GM18498 (cell line): ENCODE measurements at regions not wholly inside any gene's neighbourhood (a gene's known extent, or its start where the extent isn't known, plus 50 kb on each side); places are given as distances from the start of the nearest gene placed in this dataset.
"Not testable (repeated sequence)": the region's sequence is repeated elsewhere in the genome, so short reads cannot be mapped to it uniquely, and the experiment has no call there.

Source experiments
- ATAC-seq: cut with Tn5 transposase; IDR thresholded peaks from one replicate; pipeline ENCODE4 v1.9.1; 2021; ENCODE audit warnings: mild to moderate bottlenecking, moderate library complexity; ENCODE audit not compliant: unreplicated experiment

DNA sequence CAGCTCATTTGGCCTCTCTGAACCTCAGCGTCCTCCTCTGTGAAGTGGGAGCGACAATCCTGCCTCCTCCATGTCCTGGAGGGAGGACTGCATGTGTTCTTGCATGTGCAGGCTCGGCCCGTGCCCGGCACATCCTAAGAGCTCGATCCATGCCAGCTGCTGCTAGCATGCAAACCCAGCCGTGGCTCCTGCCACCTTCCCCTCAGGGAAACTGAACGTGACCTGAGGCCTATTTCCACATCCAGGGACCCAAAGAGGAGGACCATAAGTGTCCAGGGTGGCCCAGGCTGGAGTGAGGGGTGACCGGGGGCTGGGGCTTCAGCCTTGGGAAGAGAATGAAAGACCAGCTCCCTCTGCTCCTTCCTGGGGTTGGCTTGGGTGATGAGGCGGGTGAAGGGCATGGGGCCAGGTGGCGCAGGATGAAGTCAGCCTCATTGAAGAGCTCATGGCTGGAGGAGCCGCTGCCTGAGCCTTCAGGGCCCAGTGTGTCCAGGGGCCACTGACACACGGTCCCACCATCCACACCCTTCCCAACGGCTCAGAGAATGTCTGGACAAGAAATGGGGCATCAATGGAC lies 115.7 kb upstream of the AKAP13 start:
- not testable (repeated sequence) for ATAC-seq

DNA sequence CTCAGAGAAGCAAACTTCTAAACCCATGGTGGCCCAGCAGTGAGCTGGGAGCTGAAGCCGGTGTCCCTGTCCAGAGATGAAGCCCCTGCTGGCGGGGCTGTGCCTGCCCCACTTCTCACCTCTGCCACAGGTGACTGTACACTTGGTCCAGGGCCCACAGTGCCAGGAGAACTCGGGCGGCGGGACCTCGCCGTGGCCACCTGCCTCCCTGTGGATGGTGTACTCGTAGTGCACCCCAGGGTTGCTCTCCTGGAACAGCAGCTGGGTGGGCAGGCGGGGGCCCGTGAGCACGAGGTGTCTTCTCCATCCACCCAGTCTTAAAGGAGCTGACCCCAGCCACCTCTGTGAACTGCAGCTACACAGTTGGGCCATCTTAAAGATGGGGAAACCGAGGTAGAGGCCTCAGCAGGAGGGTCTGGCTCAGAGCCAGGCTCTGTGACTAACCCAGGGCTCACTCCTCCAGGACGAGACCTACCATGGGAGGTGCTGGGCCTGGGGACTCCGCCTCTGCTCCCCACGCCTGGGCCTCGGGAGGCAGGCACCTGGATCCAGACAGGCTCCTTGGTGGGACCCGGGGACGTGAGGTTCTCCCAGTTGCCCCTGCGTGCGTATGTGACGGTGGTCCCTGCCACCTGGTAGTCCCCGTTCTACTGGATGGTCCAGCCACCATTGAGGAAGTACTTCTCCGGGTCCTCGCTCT lies 113.1 kb upstream of the AKAP13 start:
- not testable (repeated sequence) for ATAC-seq

DNA sequence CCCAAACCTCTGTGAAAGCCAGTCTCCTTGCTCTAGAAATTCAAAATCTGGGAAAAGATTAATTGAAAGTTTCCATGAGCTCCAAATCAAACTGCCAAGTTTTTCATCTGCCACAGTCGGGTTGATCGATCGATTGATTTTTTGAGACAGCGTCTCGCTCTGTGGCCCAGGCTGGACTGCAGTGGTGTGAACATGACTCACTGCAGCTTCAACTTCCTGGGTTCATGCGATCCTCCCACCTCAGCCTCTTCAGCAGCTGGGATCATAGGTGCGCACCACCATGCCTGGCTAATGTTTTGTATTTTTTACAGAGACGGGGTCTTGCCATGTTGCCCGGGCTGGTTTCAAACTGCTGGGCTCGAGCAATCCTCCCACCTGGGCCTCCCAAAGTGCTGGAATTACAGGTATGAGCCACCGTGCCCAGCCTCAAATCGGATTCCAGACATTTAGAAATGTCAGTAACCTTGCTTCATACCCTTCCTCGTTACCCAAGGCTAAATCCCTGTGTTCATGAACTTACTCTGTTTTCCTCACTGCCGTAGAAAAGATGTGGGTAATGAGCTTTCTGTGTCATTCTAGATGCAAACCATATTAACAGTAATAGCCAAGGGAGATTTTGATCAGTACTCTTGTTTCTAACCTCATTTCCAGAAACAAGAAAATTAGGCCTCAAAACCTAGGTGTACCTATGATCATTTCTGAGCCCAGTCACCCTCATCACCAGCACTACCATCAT lies 105.9 kb upstream of the AKAP13 start:
- no peak for ATAC-seq

DNA sequence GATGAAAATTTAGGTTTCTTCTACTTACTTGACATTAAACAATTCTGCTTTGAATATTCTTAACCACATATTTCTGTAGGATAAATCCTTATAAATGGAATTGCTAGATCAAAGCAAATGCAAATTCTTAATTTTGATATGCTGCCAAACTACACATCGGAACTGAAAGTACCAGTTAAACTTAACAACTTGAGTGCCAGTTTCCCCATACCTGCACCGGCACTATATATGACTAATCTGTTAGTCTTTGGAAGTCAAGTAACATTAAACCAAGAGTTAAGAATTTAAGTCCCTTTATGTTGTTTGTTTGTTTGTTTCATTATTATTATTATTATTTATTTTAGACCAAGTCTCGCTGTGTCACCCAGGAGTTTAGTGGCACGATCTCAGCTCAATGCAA lies 103.9 kb upstream of the AKAP13 start:
- ATAC-seq = no peak

DNA sequence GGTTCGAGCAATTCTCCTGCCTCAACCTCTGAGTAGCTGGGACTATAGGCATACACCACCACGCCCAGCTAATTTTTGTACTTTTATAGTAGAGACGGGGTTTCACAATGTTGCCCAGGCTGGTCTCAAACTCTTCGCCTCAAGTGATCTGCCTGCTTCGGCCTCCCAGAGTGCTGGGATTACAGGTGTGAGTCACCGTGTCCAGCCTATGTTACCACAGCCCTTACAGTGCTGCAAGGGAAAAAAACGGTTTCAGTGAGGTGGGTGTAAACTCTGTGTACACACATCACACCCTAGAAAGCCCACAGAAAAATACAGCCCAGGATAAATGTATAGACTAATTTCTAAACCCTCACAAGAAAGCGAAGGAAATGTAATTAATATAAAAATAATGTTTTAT lies 103.5 kb upstream of the AKAP13 start:
- no peak for ATAC-seq

DNA sequence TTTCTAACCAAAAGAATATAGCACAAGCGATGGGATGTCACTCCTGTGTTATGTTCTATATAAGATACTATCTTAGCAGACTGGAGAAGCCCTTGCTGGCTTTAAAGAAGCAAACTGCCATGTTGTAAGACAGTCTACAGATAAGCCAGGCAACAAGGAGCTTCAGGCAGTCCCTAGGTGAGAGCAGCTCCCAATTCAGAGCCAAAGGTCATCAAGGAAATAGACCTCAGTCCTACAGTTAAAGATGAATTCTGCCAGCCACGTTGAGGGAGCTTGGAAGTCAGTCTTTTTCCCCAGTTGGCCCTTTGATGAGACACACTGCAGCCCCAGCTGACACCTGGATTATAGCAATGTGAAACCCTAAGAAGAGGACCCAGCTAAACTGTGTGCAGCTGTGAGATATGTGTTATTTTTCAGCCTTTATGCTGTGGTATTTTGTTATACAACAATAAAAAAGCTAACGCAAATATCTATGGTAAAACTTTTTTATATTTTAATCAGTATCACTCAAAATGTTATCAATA lies 102.5 kb upstream of the AKAP13 start:
- ATAC-seq = no peak

DNA sequence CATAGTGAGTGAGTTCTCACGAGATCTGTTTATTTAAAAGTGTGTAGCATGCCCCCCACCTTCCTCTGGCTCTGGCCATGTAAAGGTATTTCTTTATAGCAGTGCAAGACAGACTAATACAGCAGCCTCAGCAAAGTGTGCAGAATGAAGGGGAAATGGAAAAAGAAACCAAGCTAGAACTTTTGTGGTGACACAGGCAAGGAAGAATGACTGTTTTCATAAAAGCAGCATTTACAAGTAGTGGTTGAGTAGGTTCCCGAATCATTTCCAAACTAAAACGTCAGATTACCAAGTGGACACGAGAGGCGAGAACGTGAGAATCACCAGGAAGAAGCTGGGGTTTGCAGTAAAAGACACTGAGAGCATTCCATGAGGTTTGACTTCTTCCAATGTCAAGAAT lies 100.2 kb upstream of the AKAP13 start:
- ATAC-seq = peak; percentile 49

DNA sequence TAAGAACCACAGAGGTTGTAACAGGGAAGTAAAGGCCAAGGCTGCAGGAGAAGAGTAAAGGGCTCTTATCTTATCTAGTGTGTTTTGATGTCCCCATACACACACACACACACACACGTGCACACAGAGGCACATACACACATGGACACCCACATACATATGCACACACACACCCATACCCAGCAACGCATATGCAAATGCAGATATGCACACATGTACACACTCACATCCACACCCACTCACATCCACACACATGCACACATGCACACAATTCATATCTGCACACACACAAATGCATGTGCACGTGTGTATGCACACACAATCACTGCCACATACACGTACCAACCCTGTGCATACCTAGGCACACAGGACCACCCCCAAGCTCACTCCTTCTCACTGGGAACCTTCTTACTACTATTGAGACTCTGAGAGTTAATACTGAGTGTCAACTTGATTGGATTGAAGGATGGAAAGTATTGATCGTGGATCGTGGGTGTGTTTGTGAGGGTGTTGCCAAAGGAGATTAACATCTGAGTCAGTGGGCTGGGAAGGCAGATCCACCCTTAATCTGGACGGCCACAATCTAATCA lies 99.0 kb upstream of the AKAP13 start:
- ATAC-seq = no peak

DNA sequence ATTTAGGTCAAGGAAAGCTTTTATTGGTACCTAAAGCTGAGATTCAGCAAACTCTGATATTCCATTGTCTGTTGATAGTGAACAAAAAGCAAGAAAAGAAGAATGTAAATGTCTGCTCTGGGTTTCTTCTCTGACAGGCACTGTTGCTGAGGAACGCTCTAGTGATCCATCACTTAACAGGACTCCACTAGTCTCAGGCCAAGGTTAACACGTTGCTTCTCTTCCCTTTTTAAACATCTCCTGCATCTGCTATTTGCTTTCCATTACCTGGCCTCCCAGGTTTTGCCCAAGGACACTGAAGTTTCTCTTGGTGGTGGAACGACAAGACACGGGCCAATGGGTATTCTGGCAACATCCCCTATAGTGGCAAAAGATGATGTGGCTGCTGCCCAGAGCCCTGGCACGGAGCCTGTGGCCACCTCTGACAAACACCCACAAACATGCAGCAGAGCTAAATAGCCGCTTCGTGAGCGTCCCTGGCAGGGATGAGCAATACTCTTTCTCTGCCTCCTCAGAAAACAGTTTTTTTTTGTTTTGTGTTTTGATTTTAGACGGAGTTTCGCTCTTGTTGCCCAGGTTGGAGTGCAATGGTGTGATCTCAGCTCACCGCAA lies 97.8 kb upstream of the AKAP13 start:
- no peak for ATAC-seq

DNA sequence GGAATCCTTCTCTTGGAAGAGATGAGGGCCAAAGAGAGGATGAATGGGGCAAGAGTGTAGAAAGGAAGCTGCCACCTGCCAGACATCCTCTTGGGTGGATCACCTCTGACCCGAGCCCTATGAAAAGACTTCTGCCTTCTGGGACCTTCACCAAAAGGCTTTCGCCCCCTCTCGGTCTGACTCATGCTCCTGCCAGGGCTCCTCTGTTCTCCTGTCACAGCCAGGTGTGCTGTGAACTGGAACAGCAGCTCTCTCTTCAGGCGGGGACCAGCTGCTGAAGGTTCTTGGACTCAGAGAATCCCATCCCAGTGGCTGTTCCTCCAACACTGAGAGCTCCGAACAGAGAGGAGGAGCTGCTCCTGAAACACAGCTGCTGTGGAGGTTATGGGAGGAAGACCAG lies 96.6 kb upstream of the AKAP13 start:
- peak; percentile 58 for ATAC-seq

DNA sequence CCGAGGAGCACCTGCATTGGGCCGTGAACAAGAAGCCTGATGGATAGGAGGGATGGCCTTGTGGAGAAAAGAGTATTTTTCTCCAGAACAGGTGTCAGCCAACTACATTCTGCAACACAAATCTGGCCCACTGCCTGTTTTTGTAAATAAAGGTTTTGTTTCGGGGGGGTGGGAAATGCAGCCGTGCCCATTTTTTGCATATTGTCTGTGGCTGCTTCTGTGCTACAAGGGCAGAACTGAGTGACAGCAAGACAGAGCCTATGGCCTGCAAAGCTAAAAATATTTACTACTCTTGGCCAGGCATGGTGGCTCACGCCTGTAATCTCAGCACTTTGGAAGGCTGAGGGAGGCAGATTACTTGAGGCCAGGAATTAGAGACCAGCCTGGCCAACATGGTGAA lies 95.9 kb upstream of the AKAP13 start:
- ATAC-seq = peak; percentile 79

DNA sequence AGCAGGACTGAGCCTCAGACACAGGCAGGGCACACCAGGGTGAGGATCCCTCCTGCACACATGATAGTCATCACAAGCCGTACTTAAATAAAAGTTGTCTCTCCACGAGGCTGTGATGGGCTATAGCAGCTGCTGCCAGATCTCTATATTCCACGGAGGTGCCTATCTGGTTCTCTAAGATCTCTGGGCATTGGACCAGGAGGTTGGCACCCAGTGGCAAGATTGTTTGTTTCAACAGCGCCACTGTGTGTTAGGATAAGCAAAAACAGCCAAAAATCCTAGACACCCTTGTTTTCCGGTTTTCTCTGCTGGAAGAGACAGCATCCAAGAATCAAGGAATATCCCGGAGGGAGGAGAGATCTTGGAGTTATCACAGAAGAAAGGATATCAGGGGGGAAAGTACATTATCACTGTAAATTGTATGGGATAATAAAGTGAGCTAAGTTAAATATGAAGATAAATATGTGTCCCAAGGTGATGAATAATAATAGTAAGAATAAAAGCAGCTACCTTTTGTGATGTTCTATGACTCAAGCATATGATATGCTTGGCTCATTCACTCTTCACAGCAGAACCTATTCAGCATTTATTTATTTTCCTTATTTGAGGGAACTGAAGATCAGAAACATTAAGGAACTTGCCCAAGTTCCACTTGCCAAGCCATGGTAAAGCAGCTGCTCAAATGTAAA lies 90.6 kb upstream of the AKAP13 start:
- ATAC-seq = no peak

DNA sequence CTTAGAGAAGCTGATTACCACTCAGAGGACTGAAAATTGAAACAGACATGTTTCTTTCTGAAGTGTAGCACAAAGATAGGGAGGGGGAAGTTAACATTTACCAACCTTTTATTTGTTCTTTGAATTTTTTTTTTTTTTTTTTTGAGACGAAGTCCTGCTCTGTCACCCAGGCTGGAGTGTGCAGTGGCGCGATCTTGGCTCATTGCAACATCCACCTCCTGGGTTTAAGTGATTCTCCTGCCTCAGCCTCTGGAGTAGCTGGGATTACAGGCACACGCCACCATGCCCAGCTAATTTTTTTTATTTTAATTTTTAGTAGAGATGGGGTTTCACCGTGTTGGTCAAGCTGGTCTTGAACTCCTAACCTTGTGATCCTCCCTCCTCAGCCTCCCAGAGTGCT lies 87.8 kb upstream of the AKAP13 start:
- not testable (repeated sequence) for ATAC-seq

DNA sequence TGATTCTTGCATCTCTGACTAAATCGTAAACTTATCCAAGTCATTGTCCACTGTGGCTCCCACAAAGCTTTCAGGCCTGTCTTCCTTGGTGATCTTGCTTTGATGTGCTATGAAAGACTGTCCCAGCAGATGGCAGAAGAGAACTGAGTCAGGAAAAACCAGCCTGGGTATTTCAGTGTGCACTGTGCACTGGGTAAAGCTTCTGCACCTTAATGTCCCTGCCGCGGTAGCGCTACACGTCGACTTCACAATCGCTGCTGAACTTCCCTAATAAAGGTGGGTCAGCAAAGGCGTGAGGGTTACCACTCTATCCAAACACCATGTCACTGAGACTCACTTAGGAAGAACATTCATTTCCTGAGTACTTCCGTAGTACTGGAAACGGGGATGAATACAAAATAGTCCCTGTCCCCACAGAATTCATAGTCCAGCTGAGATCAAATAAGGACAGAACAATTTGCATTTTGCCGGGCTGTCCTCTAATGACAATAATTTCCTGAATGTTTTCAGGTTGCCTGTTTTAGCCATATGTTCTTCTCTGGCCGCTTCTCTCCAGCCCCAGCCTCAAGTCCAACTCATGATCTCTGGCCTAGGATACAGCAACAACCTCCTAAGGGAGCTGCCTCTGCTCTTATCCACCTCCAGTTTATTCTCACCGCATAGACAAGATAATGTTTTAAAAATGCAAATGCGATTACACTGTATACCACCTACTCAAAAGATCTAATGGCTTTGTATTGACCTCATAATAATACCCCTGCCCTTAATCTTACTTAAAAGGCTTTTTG lies 83.6 kb upstream of the AKAP13 start:
- peak; percentile 85 for ATAC-seq

DNA sequence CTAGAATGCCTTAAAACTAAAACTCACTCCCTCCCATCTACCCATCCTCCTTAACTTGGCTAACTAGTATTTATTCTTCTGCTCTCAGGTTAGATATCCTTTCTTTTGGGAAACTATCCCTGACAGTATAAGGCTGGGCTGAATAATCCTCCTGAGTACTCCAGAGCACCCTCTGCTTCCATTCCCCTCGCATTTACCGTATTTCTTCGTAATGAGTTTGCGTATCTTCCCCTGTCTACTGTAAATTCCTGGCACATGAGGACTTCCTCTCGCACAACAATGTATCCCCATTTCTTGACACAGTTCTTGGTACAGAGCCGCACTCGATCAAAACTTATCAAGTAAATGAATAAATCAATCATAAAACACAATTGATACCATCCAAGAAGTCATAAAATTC lies 82.9 kb upstream of the AKAP13 start:
- no peak for ATAC-seq

DNA sequence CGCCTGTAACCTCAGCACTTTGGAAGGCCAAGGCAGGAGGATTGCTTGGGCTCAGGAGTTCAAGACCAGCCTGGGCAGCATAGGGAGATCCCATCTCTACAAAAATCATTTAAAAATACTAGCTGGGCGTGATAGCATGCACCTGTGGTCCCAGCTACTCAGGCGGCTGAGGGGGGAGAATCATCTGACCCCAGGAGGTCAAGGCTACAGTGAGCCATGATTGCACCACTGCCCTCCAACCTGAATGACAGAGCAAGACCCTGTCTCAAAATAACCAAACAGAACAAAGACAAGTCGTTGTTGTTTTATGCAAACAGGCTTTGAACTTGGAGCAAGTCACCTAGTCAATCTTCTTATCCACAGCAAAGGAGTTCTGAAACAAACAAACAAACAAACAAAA lies 82.0 kb upstream of the AKAP13 start:
- no peak for ATAC-seq

DNA sequence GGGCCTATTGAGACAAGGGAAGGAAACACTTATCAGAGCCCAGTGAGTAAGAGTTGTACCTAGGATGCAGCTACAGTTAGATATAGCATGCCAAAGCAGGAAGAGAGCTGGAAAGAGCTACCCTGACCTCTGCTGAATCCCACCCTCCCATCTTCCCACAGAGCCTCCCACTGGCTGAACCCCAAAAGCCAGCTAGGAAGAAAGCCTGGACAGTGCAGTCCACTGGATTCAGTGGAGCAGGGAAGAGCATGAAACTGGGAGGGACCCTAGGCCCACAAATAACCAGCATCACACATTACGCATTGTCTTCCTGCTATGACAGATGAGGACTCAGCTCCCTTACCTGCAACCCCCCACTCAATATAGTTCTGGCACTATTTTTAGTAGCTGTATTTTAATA lies 81.5 kb upstream of the AKAP13 start:
- ATAC-seq = no peak

DNA sequence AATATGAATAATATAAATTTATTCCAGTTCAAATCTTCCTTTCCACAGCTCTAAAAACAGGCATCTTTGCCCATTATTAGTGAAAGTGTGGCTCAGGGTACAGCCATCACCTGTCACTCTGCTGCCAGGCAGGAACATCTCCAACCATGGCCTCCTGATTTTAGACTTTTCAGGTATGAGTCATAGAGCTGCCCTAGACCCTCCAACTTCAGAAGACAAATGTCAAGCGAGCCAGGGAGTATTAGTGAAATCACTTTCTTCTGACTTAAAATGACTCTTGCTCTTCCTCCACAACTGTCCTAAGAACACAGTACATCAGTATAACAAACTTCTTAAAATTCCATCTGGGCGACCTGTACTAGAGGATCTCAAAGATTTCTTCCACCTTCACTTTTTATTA lies 78.1 kb upstream of the AKAP13 start:
- ATAC-seq = no peak

DNA sequence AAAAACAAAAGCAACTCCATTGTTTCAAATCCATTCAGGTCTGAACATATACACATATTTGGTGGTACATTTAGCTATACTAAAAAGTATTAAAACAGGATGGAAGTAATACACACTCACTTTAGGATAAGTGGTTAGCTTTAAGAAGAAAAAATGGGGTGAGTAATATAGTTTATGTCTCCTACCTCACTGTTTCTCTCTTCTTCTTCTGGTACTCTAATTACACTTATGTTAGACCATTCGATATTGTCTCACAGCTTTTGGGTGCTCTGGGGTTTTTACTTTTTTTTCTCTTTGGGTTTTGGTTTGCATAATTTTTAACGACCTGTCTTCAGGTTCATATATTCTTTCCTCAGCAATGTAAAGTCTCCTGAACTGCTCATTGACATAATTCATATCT lies 75.4 kb upstream of the AKAP13 start:
- ATAC-seq = no peak
